HL-60/S4 treated with phorbol 12-myristate 13-acetate at 8.2 ng/mL for 4 days and 3 days (cell line): ENCODE measurements at regions not wholly inside any gene's neighbourhood (a gene's known extent, or its start where the extent isn't known, plus 50 kb on each side); places are given as distances from the start of the nearest gene placed in this dataset.

ENCODE experiments used
- in situ Hi-C: fragments of 300-500 bp; cut with MboI; formaldehyde crosslinking; loops from 2 replicates; pipeline ENCODE4 v1.15.0; 2022; ENCODE audit warnings: low sequenced_read_pairs

- in situ Hi-C loops, result no loop called here
Observed at GRCh38 chrX:5829469-5829868, 399.2 kb downstream of the NLGN4X start.

- in situ Hi-C loops, result no loop called here
Observed at GRCh38 chrX:5829060-5829459, 399.6 kb downstream of the NLGN4X start.

- in situ Hi-C loops, result no loop called here
Observed at GRCh38 chrX:5823903-5824302, 404.8 kb downstream of the NLGN4X start.

GRCh38 chrX:5810636-5811035 lies 418.0 kb downstream of the NLGN4X start:
- in situ Hi-C loops, result no loop called here

GRCh38 chrX:5807181-5807580 lies 421.5 kb downstream of the NLGN4X start:
- in situ Hi-C loops, result no loop called here

GRCh38 chrX:5802391-5802790 lies 426.3 kb downstream of the NLGN4X start:
- in situ Hi-C loops, result no loop called here

- in situ Hi-C loops, result no loop called here
Observed at GRCh38 chrX:5791721-5792120, 436.9 kb downstream of the NLGN4X start.

GRCh38 chrX:5788910-5789309 lies 439.8 kb downstream of the NLGN4X start:
- in situ Hi-C loops, result no loop called here

- in situ Hi-C loops, result no loop called here
Observed at GRCh38 chrX:5780821-5781220, 447.8 kb downstream of the NLGN4X start.

- in situ Hi-C loops, result no loop called here
Observed at GRCh38 chrX:5775846-5776430, 452.7 kb downstream of the NLGN4X start.

GRCh38 chrX:5774446-5774845 lies 454.2 kb downstream of the NLGN4X start:
- in situ Hi-C loops, result no loop called here

GRCh38 chrX:5771441-5771840 lies 457.2 kb downstream of the NLGN4X start:
- in situ Hi-C loops, result no loop called here

- in situ Hi-C loops, result no loop called here
Observed at GRCh38 chrX:5756616-5757015, 472.1 kb downstream of the NLGN4X start.

- in situ Hi-C loops, result no loop called here
Observed at GRCh38 chrX:5753291-5753690, 475.4 kb downstream of the NLGN4X start.

GRCh38 chrX:5752831-5753230 lies 475.8 kb downstream of the NLGN4X start:
- in situ Hi-C loops, result no loop called here

- in situ Hi-C loops, result no loop called here
Observed at GRCh38 chrX:5748586-5749150, 480.0 kb downstream of the NLGN4X start.

- in situ Hi-C loops, result no loop called here
Observed at GRCh38 chrX:5746231-5746630, 482.4 kb downstream of the NLGN4X start.

GRCh38 chrX:5733501-5733900 lies 495.2 kb downstream of the NLGN4X start:
- in situ Hi-C loops, result no loop called here

GRCh38 chrX:5730556-5730955 lies 498.1 kb downstream of the NLGN4X start:
- in situ Hi-C loops, result no loop called here

GRCh38 chrX:5726224-5726623 lies 502.4 kb downstream of the NLGN4X start:
- in situ Hi-C loops, result no loop called here

GRCh38 chrX:5724123-5724522 lies 504.5 kb downstream of the NLGN4X start:
- in situ Hi-C loops, result no loop called here

- in situ Hi-C loops, result no loop called here
Observed at GRCh38 chrX:5718651-5719050, 510.0 kb downstream of the NLGN4X start.

- in situ Hi-C loops, result no loop called here
Observed at GRCh38 chrX:5716666-5717065, 512.0 kb downstream of the NLGN4X start.
